ENCODE measurements at regions not wholly inside any gene's neighbourhood (a gene's known extent, or its start where the extent isn't known, plus 50 kb on each side); places are given as distances from the start of the nearest gene placed in this dataset.

DNA sequence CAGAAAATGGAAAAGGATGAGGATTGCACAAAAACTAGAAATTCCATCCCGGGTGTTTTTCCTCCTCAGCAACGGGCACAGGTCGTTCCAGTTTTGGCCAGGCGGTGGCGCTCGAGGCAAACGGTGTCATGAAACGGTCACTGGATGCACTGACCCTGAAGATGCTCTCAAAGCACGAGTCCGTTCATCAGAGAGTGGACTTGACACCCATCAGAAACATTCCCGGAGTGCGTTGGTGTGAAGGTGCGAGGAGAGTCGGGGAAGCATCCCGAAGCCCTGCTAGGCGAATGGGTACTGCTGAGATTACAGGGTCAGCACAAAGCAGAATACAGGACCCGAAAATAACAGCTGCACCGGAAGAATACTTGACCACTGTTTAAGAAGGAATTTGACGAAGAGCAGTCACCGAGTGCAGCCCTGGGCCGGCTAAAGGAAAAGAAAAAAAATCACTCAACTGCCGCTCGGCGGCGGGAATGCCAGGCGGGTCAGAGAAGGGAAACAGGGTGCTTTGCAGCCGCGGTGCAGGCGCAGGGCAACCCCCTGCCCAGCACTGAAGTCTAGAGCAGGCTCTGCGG, 71.7 kb upstream of the ETS2 start (continued):
- TF ChIP-seq AGO1 (IDR thresholded peaks at IDR 0.05; ENCODE audit: low read depth, low read length, poor library complexity, severe bottlenecking) (no peak), ESRRA (CRISPR knock-in tag; IDR thresholded peaks at IDR 0.05; ENCODE audit: low read depth) (peak; percentile 35; the same call in 1 of the 2 replicates), SMYD3 (CRISPR knock-in tag; IDR thresholded peaks at IDR 0.05) (no peak), MED1 (CRISPR knock-in tag; IDR thresholded peaks at IDR 0.05) (peak; percentile 59; the same call in 1 of the 2 replicates), RXRB (CRISPR knock-in tag; IDR thresholded peaks at IDR 0.05; ENCODE audit: borderline replicate concordance) (peak; percentile 15; the same call in 1 of the 2 replicates), TEAD3 (CRISPR knock-in tag; optimal IDR thresholded peaks at IDR 0.05; ENCODE audit: borderline replicate concordance) (peak; percentile 64), MXD4 (CRISPR knock-in tag; IDR thresholded peaks at IDR 0.05) (peak; percentile 34; the same call in 1 of the 2 replicates), SMAD1 (CRISPR knock-in tag; IDR thresholded peaks at IDR 0.05; ENCODE audit: borderline replicate concordance, low read depth) (no peak), KDM2A (CRISPR knock-in tag; IDR thresholded peaks at IDR 0.05; ENCODE audit: borderline replicate concordance, low read depth) (peak; percentile 61; the same call in 1 of the 2 replicates), THYN1 (CRISPR knock-in tag; IDR thresholded peaks at IDR 0.05; ENCODE audit: borderline replicate concordance, low read depth) (no peak), MTF2 (CRISPR knock-in tag; IDR thresholded peaks at IDR 0.05; ENCODE audit: borderline replicate concordance) (no peak), SKI (IDR thresholded peaks at IDR 0.05; ENCODE audit: partially characterized antibody) (peak; percentile 12), ZNF329 (CRISPR knock-in tag; IDR thresholded peaks at IDR 0.05; ENCODE audit: low read depth) (no peak), STAG1 (CRISPR knock-in tag; IDR thresholded peaks at IDR 0.05) (peak; percentile 99), ZNF205 (CRISPR knock-in tag; IDR thresholded peaks at IDR 0.05) (peak; percentile 41; the same call in 1 of the 2 replicates)
- TF ChIP-seq, protein P1, sequence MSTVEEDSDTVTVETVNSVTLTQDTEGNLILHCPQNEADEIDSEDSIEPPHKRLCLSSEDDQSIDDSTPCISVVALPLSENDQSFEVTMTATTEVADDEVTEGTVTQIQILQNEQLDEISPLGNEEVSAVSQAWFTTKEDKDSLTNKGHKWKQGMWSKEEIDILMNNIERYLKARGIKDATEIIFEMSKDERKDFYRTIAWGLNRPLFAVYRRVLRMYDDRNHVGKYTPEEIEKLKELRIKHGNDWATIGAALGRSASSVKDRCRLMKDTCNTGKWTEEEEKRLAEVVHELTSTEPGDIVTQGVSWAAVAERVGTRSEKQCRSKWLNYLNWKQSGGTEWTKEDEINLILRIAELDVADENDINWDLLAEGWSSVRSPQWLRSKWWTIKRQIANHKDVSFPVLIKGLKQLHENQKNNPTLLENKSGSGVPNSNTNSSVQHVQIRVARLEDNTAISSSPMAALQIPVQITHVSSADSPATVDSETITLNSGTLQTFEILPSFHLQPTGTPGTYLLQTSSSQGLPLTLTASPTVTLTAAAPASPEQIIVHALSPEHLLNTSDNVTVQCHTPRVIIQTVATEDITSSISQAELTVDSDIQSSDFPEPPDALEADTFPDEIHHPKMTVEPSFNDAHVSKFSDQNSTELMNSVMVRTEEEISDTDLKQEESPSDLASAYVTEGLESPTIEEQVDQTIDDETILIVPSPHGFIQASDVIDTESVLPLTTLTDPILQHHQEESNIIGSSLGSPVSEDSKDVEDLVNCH (CRISPR knock-in tag; IDR thresholded peaks at IDR 0.05), result no peak
- TF ChIP-seq, protein P2, sequence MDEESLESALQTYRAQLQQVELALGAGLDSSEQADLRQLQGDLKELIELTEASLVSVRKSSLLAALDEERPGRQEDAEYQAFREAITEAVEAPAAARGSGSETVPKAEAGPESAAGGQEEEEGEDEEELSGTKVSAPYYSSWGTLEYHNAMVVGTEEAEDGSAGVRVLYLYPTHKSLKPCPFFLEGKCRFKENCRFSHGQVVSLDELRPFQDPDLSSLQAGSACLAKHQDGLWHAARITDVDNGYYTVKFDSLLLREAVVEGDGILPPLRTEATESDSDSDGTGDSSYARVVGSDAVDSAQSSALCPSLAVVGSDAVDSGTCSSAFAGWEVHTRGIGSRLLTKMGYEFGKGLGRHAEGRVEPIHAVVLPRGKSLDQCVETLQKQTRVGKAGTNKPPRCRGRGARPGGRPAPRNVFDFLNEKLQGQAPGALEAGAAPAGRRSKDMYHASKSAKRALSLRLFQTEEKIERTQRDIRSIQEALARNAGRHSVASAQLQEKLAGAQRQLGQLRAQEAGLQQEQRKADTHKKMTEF (CRISPR knock-in tag; IDR thresholded peaks at IDR 0.05), result peak; percentile 46; the same call in 1 of the 2 replicates
- TF ChIP-seq, protein P3, sequence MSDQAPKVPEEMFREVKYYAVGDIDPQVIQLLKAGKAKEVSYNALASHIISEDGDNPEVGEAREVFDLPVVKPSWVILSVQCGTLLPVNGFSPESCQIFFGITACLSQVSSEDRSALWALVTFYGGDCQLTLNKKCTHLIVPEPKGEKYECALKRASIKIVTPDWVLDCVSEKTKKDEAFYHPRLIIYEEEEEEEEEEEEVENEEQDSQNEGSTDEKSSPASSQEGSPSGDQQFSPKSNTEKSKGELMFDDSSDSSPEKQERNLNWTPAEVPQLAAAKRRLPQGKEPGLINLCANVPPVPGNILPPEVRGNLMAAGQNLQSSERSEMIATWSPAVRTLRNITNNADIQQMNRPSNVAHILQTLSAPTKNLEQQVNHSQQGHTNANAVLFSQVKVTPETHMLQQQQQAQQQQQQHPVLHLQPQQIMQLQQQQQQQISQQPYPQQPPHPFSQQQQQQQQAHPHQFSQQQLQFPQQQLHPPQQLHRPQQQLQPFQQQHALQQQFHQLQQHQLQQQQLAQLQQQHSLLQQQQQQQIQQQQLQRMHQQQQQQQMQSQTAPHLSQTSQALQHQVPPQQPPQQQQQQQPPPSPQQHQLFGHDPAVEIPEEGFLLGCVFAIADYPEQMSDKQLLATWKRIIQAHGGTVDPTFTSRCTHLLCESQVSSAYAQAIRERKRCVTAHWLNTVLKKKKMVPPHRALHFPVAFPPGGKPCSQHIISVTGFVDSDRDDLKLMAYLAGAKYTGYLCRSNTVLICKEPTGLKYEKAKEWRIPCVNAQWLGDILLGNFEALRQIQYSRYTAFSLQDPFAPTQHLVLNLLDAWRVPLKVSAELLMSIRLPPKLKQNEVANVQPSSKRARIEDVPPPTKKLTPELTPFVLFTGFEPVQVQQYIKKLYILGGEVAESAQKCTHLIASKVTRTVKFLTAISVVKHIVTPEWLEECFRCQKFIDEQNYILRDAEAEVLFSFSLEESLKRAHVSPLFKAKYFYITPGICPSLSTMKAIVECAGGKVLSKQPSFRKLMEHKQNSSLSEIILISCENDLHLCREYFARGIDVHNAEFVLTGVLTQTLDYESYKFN (CRISPR knock-in tag; conservative IDR thresholded peaks at IDR 0.05), result 0 out of 2 replicates have a peak, but pooled peaks have one; percentile 32
- TF ChIP-seq, protein P4, sequence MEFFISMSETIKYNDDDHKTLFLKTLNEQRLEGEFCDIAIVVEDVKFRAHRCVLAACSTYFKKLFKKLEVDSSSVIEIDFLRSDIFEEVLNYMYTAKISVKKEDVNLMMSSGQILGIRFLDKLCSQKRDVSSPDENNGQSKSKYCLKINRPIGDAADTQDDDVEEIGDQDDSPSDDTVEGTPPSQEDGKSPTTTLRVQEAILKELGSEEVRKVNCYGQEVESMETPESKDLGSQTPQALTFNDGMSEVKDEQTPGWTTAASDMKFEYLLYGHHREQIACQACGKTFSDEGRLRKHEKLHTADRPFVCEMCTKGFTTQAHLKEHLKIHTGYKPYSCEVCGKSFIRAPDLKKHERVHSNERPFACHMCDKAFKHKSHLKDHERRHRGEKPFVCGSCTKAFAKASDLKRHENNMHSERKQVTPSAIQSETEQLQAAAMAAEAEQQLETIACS (CRISPR knock-in tag; IDR thresholded peaks at IDR 0.05), result no peak
